ENCODE measurements at regions not wholly inside any gene's neighbourhood (a gene's known extent, or its start where the extent isn't known, plus 50 kb on each side); places are given as distances from the start of the nearest gene placed in this dataset.

DNA sequence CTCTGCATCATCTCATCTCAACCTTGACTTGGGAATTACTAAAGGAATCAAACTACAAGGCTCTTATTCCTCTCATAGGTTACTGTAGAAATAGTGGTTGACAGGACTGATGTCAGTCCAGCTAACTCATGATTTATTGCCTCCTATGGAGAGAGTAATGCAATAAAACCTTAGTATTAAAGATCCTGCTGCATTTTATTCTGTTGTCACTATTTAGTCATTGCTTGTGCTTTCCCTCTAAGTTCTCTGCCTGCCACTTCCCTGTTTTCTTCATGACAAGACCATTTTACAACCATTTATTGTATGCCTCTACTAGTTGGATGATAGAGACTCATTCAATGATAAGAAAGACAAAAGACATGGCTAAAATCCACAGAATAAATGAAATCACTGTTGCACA is 134.1 kb upstream of the GRM7 start:
- no peak overlapping the region for H3K4me3 ChIP-seq
- no peak overlapping the region for H3K27ac ChIP-seq
- H3K9me3 ChIP-seq: no peaks in the 10 kb centered on the region
- TF ChIP-seq POLR2A (IDR thresholded peaks at IDR 0.05) (no peak), POLR2AphosphoS5 (IDR thresholded peaks at IDR 0.05) (no peak), EP300 (IDR thresholded peaks at IDR 0.05) (no peak)
- TF ChIP-seq, protein P1, sequence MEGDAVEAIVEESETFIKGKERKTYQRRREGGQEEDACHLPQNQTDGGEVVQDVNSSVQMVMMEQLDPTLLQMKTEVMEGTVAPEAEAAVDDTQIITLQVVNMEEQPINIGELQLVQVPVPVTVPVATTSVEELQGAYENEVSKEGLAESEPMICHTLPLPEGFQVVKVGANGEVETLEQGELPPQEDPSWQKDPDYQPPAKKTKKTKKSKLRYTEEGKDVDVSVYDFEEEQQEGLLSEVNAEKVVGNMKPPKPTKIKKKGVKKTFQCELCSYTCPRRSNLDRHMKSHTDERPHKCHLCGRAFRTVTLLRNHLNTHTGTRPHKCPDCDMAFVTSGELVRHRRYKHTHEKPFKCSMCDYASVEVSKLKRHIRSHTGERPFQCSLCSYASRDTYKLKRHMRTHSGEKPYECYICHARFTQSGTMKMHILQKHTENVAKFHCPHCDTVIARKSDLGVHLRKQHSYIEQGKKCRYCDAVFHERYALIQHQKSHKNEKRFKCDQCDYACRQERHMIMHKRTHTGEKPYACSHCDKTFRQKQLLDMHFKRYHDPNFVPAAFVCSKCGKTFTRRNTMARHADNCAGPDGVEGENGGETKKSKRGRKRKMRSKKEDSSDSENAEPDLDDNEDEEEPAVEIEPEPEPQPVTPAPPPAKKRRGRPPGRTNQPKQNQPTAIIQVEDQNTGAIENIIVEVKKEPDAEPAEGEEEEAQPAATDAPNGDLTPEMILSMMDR (IDR thresholded peaks at IDR 0.05): no peak
- H3K4me1 ChIP-seq: no peaks in the 10 kb centered on the region
- intact Hi-C loops (cut with DNase I): no loop called here
- no peak for DNase-seq
- no peaks in the 10 kb centered on the region for H3K36me3 ChIP-seq
- no peaks in the 10 kb centered on the region for H3K27me3 ChIP-seq

DNA sequence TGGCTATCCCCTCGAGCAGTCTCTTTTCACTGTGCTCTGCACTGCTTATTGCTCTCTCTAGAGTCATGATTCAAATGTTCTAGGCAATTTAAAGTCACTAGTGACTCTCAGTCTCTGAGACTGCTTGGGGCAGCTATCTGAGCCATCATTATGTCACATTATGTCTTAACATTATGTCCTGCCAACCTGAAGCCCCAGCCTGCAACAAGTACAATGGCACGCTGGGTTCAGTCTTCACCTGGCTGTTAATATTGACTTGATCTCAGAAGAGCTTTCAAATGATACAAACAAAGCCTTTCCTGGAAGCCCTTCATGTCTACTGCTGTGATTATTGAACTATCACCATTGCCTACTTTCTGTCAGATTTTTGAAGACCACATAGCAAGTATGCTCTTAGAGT is 128.1 kb upstream of the GRM7 start:
- no peaks in the 10 kb centered on the region for H3K36me3 ChIP-seq
- WGBS, 2 donors: 88 to 90% methylated on average over 2 of the region's 2 CpGs
- H3K4me3 ChIP-seq: no peak overlapping the region
- DNase-seq: no peak
- H3K27me3 ChIP-seq: no peaks in the 10 kb centered on the region
- H3K4me1 ChIP-seq: no peaks in the 10 kb centered on the region
- no peak overlapping the region for H3K27ac ChIP-seq
- TF ChIP-seq POLR2AphosphoS5 (IDR thresholded peaks at IDR 0.05) (no peak), POLR2A (IDR thresholded peaks at IDR 0.05) (no peak), EP300 (IDR thresholded peaks at IDR 0.05) (no peak)
- TF ChIP-seq, protein P1 (IDR thresholded peaks at IDR 0.05): no peak
- intact Hi-C loops (cut with DNase I): no loop called here
- no peaks in the 10 kb centered on the region for H3K9me3 ChIP-seq

DNA sequence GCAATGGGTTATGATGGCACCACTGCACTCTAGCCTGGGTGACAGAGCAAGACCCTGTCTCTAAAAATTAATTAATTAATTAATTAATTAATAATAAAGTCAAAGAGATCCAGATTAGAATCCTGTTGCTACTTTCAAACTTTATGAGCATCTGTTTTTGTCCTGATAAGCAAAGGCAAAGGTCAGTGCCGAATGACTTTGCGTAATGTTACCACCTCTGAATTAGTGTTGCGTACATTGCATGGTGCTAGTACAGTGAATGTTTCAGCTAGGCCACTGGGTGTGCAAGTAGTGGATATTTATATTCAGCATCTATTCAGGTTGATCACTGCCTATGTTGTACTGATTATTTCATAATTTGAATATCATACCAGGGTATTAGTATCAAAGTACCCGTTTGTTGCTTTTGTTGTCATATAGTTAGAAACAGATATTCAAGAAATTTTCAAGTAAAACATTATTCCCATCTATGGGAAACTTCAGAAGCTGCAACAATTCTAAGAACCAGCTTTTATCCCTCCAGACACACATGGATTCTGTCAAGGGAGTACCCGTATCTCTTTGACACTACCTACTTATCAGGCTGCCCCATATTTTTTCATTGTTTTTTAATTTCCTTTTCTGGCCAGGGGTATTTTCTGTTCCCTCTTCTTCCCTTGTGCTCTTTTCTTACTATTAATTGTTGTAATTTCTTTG is 127.1 kb upstream of the GRM7 start:
- H3K4me1 ChIP-seq: no peaks in the 10 kb centered on the region
- WGBS, 2 donors: 69 to 86% methylated on average over 5 of the region's 5 CpGs
- no peaks in the 10 kb centered on the region for H3K36me3 ChIP-seq
- intact Hi-C loops (cut with DNase I): no loop called here
- H3K9me3 ChIP-seq: no peaks in the 10 kb centered on the region
- DNase-seq: no peak
- no peak for TF ChIP-seq POLR2A (IDR thresholded peaks at IDR 0.05)
- TF ChIP-seq, protein P1 (IDR thresholded peaks at IDR 0.05): no peak
- no peak for TF ChIP-seq POLR2AphosphoS5 (IDR thresholded peaks at IDR 0.05)
- TF ChIP-seq EP300 (IDR thresholded peaks at IDR 0.05): no peak
- H3K4me3 ChIP-seq: no peak overlapping the region
- no peak overlapping the region for H3K27ac ChIP-seq
- H3K27me3 ChIP-seq: no peaks in the 10 kb centered on the region

DNA sequence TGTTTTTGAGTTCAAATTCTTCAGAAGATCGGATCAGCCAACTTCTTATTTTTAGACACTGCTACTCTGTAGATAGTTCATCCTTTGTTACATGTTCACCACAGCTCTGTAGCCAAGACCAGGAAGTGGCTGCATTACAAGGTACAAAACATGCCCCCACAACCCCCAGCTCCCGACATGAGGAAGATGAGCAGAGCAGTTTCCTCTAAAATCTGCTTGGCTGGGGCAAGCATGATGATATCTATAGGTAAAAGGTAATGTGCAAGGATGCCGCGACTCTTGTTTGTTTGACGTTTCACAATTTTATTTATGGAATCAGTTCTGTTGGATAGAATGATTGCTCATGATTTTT is 126.5 kb upstream of the GRM7 start:
- Histone ChIP-seq H3K27me3 (no peaks in the 10 kb centered on the region), H3K36me3 (no peaks in the 10 kb centered on the region), H3K27ac (no peak overlapping the region), H3K4me3 (no peak overlapping the region), H3K9me3 (no peaks in the 10 kb centered on the region), H3K4me1 (no peaks in the 10 kb centered on the region)
- DNase-seq: no peak
- intact Hi-C loops (cut with DNase I): no loop called here
- TF ChIP-seq, protein P1 (IDR thresholded peaks at IDR 0.05): no peak
- TF ChIP-seq POLR2A (IDR thresholded peaks at IDR 0.05) (no peak), POLR2AphosphoS5 (IDR thresholded peaks at IDR 0.05) (no peak), EP300 (IDR thresholded peaks at IDR 0.05) (no peak)
- 84 to 88% methylated on average over 5 of the region's 5 CpGs for WGBS, 2 donors
